Endothelial cell of umbilical vein (primary cell): ENCODE measurements at regions not wholly inside any gene's neighbourhood (a gene's known extent, or its start where the extent isn't known, plus 50 kb on each side); places are given as distances from the start of the nearest gene placed in this dataset.
A peak's percentile ranks its signal among the peaks of the same experiment; 100 is the strongest.

Source experiments
- BruUV-seq: library from RNA; stranded (reverse); fragments of 400-500 nt; replicated peaks from 2 replicates; lab custom pipeline; 2021; lab: Mats Ljungman, UMichigan
- CTCF ChIA-PET: fragments of 300-600, 350-600 bp; sonication (Branson Sonifier 250); formaldehyde crosslinking; loops from one replicate; lab custom pipeline; 2021; ENCODE audit warnings: antibody characterized with exemption, inconsistent platforms; lab: Charles Lee
- POLR2A ChIA-PET: fragments of 300-600, 350-600 bp; sonication (Branson Sonifier 250); formaldehyde crosslinking; loops from one replicate; lab custom pipeline; 2021; ENCODE audit warnings: antibody characterized with exemption, inconsistent platforms; lab: Charles Lee
- DNase-seq: peaks from one replicate; pipeline ENCODE4 v3.0.0-alpha.2; 2011; ENCODE audit warnings: low read depth, low spot score
- FAIRE-seq: peaks from 2 replicates; lab custom pipeline; 2011; peaks lifted over from hg19 to GRCh38; lab: Jason Lieb, UNC
- H2AFZ ChIP-seq: 2 replicates; pipeline ENCODE4 v1.6.0; 2012; ENCODE audit warnings: low read depth, low read length, control low read depth, inconsistent platforms
- H3K27ac ChIP-seq: 2 replicates; pipeline ENCODE4 v1.5.1; 2011; ENCODE audit warnings: low read depth, mild to moderate bottlenecking, control low read depth, low read length, moderate library complexity; ENCODE audit not compliant: insufficient read depth
- H3K27me3 ChIP-seq, 2 experiments: 2 replicates each; pipeline versions ENCODE4 v1.6.0 to v1.6.1; 2011; ENCODE audit warnings: low read length in 2 of 2, mixed read lengths in 1 of 2; ENCODE audit not compliant: control insufficient read depth in 2 of 2, insufficient read depth in 2 of 2
- H3K36me3 ChIP-seq, 2 experiments: 2 replicates in 1 of 2; 3 replicates in 1 of 2; pipeline ENCODE4 v1.5.1; 2011; ENCODE audit warnings: low read length in 2 of 2, mild to moderate bottlenecking in 1 of 2, moderate library complexity in 1 of 2; ENCODE audit not compliant: control insufficient read depth in 2 of 2, insufficient read depth in 2 of 2; ENCODE audit errors: extremely low read depth in 1 of 2
- H3K4me1 ChIP-seq: 3 replicates; pipeline ENCODE4 v1.5.1; 2011; ENCODE audit warnings: mild to moderate bottlenecking, low read length; ENCODE audit not compliant: control insufficient read depth, insufficient read depth; ENCODE audit errors: extremely low read depth
- H3K4me2 ChIP-seq: 2 replicates; pipeline ENCODE4 v1.6.1; 2011; ENCODE audit warnings: low read length, control low read depth, mixed read lengths; ENCODE audit not compliant: insufficient read depth
- H3K4me3 ChIP-seq, 3 experiments: fragments of 200-600 bp in 1 of 3; sonication (generic), shearing (Covaris generic) in 1 of 3; replicated peaks in 1 of 3; 2 replicates each; pipeline ENCODE4 v1.5.1; 2011 to 2016; ENCODE audit warnings: control low read depth in 3 of 3, low read length in 3 of 3, mild to moderate bottlenecking in 2 of 3, inconsistent platforms in 1 of 3, low read depth in 1 of 3, moderate library complexity in 1 of 3; ENCODE audit not compliant: insufficient read depth in 1 of 3
- H3K79me2 ChIP-seq: 2 replicates; pipeline ENCODE4 v1.6.0; 2012; ENCODE audit warnings: low read length, inconsistent platforms; ENCODE audit not compliant: control insufficient read depth, insufficient read depth
- H3K9ac ChIP-seq: replicated peaks from 2 replicates; pipeline ENCODE3; 2011; ENCODE audit warnings: low read length, control low read depth; ENCODE audit not compliant: insufficient read depth; ENCODE audit errors: extremely low read depth
- H3K9me1 ChIP-seq: replicated peaks from 3 replicates; pipeline ENCODE4 v1.6.0; 2011; ENCODE audit warnings: mild to moderate bottlenecking, low read length; ENCODE audit not compliant: control insufficient read depth, insufficient read depth; ENCODE audit errors: extremely low read depth
- H3K9me3 ChIP-seq: replicated peaks from 2 replicates; pipeline ENCODE4 v1.5.1; 2012; ENCODE audit warnings: low read length, inconsistent platforms; ENCODE audit not compliant: control insufficient read depth, insufficient read depth
- H4K20me1 ChIP-seq: replicated peaks from 2 replicates; pipeline ENCODE3; 2011; ENCODE audit warnings: mild to moderate bottlenecking, low read length; ENCODE audit not compliant: control insufficient read depth, insufficient read depth; ENCODE audit errors: extremely low read depth
- FOS ChIP-seq: IDR thresholded peaks from 2 replicates; pipeline ENCODE4 v1.6.1; 2011; ENCODE audit warnings: mild to moderate bottlenecking, low read length, moderate library complexity, borderline replicate concordance; ENCODE audit not compliant: insufficient read depth
- GATA2 ChIP-seq: IDR thresholded peaks from 2 replicates; pipeline ENCODE4 v1.7.0; 2011; ENCODE audit warnings: low read depth, mild to moderate bottlenecking, moderate library complexity, mixed read lengths, low read length; ENCODE audit not compliant: insufficient read length, insufficient read depth
- JUN ChIP-seq: IDR thresholded peaks from 2 replicates; pipeline ENCODE4 v1.6.1; 2011; ENCODE audit warnings: borderline replicate concordance, low read depth; ENCODE audit not compliant: insufficient read length, insufficient read depth
- MYC ChIP-seq: IDR thresholded peaks from one replicate; pipeline ENCODE4 v1.6.1; 2011; ENCODE audit warnings: mild to moderate bottlenecking, low read depth, low read length
- POLR2AphosphoS5 ChIP-seq: IDR thresholded peaks from 2 replicates; pipeline ENCODE4 v1.6.1; 2012; ENCODE audit warnings: low read depth, mild to moderate bottlenecking, control low read depth, low read length, moderate library complexity; ENCODE audit not compliant: insufficient read depth
- dilution Hi-C: fragments of 300-500 bp; cut with MboI; formaldehyde crosslinking; loops from one replicate; pipeline ENCODE4 v1.15.0; 2019; ENCODE audit warnings: low sequenced_read_pairs; ENCODE audit not compliant: extremely low pct_ligation_motif_present
- intact Hi-C: fragments of 100-400 bp; cut with micrococcal nuclease; formaldehyde crosslinking; loops from one replicate; pipeline ENCODE4 v1.10.0; 2022
- TF ChIP-seq, protein P1 (sequence below), 2 donors: IDR thresholded peaks; 1 replicate in 1 of 2; 2 replicates in 1 of 2; pipeline ENCODE4 v1.5.1; 2011; ENCODE audit warnings: low read length in 2 of 2, mild to moderate bottlenecking in 2 of 2, moderate library complexity in 2 of 2, control low read depth in 1 of 2, inconsistent platforms in 1 of 2, low read depth in 1 of 2; ENCODE audit not compliant: insufficient read depth in 1 of 2; ENCODE audit errors: extremely low read depth in 1 of 2

DNA sequence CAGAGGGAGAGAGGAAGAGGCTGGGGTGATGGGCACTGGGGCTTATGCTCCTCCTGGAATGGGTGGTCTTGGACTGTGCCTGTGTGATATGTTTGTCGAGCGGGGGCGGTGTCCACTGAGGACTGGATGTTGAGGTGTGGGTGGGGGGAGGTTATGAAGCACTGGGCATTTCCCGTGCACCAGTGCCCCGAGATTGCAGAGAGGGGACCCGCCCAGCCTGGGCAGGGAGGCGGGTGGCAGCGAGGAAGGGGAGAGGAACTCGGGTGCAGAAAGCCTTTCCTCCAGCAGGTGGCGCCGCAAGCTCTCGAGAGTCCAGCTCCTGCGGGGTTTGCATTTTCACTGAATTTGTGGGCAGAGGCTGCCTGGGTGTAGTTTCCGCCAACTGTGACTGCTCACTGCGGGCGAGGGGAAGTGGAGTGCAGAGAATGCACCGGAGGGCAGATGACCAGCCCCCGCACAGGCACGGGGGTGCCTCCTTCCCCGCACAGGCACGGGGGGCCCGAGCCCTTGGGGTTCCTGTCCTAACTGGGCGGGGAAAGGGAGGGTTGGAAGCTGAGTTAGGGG is 190.6 kb downstream of the SEC14L1 start:
- H3K79me2 ChIP-seq = no peaks in the 10 kb centered on the region
- intact Hi-C loops = loop anchor here (1.0 kb wide), 5 partner anchors 43 to 164 kb away; no protein-coding TSS in a partner anchor
- FAIRE-seq = peak; percentile 94

More for the DNA sequence above, 190.6 kb downstream of the SEC14L1 start:
- H3K9me1 ChIP-seq = no peaks in the 10 kb centered on the region
- H3K27me3 ChIP-seq = no peaks in the 10 kb centered on the region
- peak overlapping the region; percentile 32 for H3K4me2 ChIP-seq
- H3K4me3 ChIP-seq = peak overlapping the region in 1 of 3 experiments; percentile 14
- CTCF ChIA-PET = interaction anchor here (0.7 to 5.3 kb wide), 30 partner anchors 9 to 211 kb away, joined by 3 to 93 read pairs (median 6); no protein-coding TSS in a partner anchor
- H3K9ac ChIP-seq = no peak overlapping the region
- peak; percentile 78 for DNase-seq
- BruUV-seq = no TSS peak
- dilution Hi-C loops = no loop called here
- POLR2A ChIA-PET = no interaction called here
- H3K27ac ChIP-seq = no peak overlapping the region
- no peaks in the 10 kb centered on the region for H4K20me1 ChIP-seq
- peak overlapping the region; percentile 40 for H2AFZ ChIP-seq
- H3K9me3 ChIP-seq = no peaks in the 10 kb centered on the region
- peaks cover 5% of the 10 kb centered on the region for H3K4me1 ChIP-seq
- TF ChIP-seq JUN = no peak
- TF ChIP-seq, protein P1, sequence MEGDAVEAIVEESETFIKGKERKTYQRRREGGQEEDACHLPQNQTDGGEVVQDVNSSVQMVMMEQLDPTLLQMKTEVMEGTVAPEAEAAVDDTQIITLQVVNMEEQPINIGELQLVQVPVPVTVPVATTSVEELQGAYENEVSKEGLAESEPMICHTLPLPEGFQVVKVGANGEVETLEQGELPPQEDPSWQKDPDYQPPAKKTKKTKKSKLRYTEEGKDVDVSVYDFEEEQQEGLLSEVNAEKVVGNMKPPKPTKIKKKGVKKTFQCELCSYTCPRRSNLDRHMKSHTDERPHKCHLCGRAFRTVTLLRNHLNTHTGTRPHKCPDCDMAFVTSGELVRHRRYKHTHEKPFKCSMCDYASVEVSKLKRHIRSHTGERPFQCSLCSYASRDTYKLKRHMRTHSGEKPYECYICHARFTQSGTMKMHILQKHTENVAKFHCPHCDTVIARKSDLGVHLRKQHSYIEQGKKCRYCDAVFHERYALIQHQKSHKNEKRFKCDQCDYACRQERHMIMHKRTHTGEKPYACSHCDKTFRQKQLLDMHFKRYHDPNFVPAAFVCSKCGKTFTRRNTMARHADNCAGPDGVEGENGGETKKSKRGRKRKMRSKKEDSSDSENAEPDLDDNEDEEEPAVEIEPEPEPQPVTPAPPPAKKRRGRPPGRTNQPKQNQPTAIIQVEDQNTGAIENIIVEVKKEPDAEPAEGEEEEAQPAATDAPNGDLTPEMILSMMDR (IDR thresholded peaks at IDR 0.05; ENCODE audit: extremely low read depth in 1 of 2, insufficient read depth in 1 of 2, low read depth in 1 of 2, low read length in 2 of 2) = peak; percentile 85 to 95
- no peak for TF ChIP-seq MYC
- peak; percentile 5 for TF ChIP-seq GATA2
- peak; percentile 36 for TF ChIP-seq POLR2AphosphoS5
- peak; percentile 30 for TF ChIP-seq FOS
- no peaks in the 10 kb centered on the region for H3K36me3 ChIP-seq
